ENCODE measurements at regions not wholly inside any gene's neighbourhood (a gene's known extent, or its start where the extent isn't known, plus 50 kb on each side); places are given as distances from the start of the nearest gene placed in this dataset.

- TF ChIP-seq EZH2 (IDR thresholded peaks at IDR 0.05; ENCODE audit: low read length), result no peak
- TF ChIP-seq, protein P1, sequence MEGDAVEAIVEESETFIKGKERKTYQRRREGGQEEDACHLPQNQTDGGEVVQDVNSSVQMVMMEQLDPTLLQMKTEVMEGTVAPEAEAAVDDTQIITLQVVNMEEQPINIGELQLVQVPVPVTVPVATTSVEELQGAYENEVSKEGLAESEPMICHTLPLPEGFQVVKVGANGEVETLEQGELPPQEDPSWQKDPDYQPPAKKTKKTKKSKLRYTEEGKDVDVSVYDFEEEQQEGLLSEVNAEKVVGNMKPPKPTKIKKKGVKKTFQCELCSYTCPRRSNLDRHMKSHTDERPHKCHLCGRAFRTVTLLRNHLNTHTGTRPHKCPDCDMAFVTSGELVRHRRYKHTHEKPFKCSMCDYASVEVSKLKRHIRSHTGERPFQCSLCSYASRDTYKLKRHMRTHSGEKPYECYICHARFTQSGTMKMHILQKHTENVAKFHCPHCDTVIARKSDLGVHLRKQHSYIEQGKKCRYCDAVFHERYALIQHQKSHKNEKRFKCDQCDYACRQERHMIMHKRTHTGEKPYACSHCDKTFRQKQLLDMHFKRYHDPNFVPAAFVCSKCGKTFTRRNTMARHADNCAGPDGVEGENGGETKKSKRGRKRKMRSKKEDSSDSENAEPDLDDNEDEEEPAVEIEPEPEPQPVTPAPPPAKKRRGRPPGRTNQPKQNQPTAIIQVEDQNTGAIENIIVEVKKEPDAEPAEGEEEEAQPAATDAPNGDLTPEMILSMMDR (optimal IDR thresholded peaks at IDR 0.05 in 1 of 3, IDR thresholded peaks at IDR 0.05 in 1 of 3, conservative IDR thresholded peaks at IDR 0.05 in 1 of 3; ENCODE audit: extremely low read depth in 1 of 3, insufficient read depth in 2 of 3, low read length in 3 of 3), result no peak
These were observed 147.0 kb upstream of the NOCT start for GRCh38 chr4:138868562-138868961.
